Fibroblast of lung (primary cell): ENCODE measurements at regions not wholly inside any gene's neighbourhood (a gene's known extent, or its start where the extent isn't known, plus 50 kb on each side); places are given as distances from the start of the nearest gene placed in this dataset.

ENCODE experiments used
- CTCF ChIP-seq, 2 donors: IDR thresholded peaks in 1 of 2; conservative IDR thresholded peaks in 1 of 2; 1 replicate in 1 of 2; 2 replicates in 1 of 2; pipeline ENCODE4 v1.5.1; 2011 to 2012; ENCODE audit warnings: low read length in 2 of 2, control low read depth in 1 of 2, inconsistent platforms in 1 of 2, low read depth in 1 of 2, mild to moderate bottlenecking in 1 of 2
- EZH2 ChIP-seq: IDR thresholded peaks from 2 replicates; pipeline ENCODE4 v1.5.1; 2012; ENCODE audit warnings: low read length, control low read depth, mild to moderate bottlenecking; ENCODE audit errors: missing control alignments

GRCh38 chr11:127478826-127479225 lies 478.3 kb upstream of the KIRREL3 start:
- TF ChIP-seq CTCF (conservative IDR thresholded peaks at IDR 0.05 in 1 of 2, IDR thresholded peaks at IDR 0.05 in 1 of 2; ENCODE audit: low read depth in 1 of 2, low read length in 2 of 2): no peak
- TF ChIP-seq EZH2: no peak
